Muscle of back (tissue), 3 donors: ENCODE measurements at regions not wholly inside any gene's neighbourhood (a gene's known extent, or its start where the extent isn't known, plus 50 kb on each side); places are given as distances from the start of the nearest gene placed in this dataset.

Source experiments
- DNase-seq, 3 donors: peaks; one replicate each; pipeline versions ENCODE4 v3.0.0 to v3.0.0-alpha.2; 2013

DNA sequence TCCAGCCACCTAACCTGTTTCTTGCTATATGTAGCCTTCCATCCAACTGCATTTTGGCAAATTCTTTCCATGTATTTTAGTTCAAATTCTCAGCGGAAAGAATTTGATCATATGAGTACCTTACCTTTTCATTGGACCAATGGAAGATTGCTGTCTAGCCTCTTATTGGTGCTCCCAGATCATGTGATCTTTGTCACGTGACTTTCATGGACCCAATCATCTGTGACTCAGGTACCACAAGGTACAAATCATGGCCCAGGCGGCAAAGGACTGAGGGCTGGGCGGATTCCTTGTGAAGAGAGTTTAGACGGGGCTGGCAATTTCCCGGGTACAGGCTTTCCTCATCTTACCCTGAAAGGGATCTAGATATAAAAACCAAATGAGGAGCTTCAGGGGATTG lies 85.9 kb upstream of the TBX20 start:
- no peak for DNase-seq

DNA sequence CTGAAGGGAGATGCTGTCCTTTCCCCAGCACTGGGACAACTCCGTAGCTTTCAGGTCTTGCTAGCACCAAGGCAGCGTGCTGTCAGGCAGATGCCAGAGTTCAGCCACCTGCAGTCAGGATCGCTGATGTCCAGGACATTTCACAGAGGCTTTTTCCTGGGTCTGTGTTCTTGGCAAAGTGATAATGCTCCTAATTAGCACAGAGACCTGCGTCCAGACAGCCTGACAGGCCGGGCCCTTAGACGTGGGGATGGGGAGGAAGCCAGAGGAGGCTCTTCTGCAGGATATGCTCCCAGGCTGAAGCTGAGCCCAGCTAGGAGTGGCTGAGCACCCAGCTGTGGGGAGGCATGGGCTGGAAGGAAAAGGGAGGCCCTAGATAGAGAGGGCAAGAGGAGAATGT lies 82.5 kb upstream of the TBX20 start:
- DNase-seq = no peak

DNA sequence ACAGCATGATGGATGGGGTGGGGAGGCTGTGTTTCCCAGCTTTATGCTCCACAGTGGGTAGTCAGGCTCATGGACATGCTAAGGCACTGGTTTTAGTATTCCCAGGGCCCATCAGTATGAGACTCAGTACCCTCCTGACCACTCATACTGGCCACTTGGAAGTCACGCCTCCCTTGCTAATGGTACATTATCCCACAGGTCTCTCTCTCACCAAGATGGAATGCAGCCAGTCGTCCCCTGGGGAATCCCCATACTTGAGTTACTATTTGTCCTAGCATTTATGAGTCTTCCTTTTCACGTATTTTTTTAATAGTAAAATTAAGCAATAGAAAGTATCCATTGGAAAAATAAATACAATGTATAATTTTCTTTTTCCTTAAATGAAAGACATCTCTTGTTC lies 80.6 kb upstream of the TBX20 start:
- DNase-seq = no peak

DNA sequence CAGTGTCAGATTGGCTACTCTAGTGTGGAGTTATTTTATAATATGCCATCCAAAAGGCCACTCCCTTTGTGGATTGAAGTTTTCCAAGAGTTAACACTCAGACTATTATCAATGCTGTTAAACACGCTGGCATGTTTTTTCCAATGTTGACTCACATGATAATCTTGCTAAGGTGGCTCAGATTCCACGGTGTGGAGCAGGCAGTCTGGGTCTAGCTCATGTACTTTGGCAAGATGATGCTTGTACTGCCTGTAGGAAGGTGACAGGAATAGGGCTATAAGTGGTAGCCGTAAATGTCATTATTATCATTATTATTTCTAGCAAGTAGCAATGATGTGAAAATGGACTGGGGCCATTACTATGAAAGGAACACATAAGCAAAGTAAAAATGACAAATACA lies 79.4 kb upstream of the TBX20 start:
- no peak for DNase-seq

DNA sequence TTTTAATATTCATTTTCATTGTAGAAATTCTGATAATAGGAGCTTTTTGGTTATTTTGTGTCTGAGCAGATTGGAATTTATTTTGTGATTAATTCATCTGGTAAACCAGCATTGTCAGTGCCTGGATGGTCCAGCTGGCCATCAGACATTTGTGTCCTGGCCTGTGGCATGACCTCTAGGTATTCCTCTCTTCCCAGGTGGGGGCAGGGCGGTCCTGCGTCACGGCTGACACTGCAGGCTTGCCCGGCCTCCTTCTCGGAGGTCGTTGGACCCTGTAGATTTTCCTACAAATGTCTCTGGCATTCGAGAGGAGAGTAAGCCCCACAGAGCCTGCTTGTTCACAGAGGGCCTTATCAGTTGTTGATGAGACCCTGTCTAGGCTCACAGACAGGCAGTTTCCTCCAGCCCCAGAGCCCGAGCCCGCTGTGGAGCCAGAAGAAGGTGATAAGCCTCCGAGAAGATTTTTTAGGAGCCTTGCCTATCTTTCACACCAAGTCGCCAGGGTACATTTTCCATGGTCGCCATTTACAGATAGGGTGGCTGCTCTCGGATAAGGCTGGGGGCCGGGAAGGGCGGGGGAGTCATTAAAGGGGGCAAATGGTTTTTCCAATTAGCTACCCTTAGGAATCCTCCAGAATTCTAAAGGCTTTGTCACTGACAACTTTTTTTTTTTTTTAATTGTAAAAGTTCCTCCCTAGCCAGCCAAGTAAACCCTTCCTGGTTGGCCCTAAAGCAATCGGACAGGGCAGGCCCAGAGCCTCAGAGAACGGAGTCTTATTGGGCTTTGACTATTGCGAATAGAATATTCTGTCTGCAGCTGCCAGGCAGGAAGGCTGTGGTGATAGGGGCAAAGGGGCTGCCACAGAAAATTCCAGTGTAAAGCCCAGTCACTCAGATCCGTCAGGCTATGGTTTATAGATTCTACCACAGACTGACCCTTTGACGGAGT lies 78.1 kb upstream of the TBX20 start:
- no peak for DNase-seq

DNA sequence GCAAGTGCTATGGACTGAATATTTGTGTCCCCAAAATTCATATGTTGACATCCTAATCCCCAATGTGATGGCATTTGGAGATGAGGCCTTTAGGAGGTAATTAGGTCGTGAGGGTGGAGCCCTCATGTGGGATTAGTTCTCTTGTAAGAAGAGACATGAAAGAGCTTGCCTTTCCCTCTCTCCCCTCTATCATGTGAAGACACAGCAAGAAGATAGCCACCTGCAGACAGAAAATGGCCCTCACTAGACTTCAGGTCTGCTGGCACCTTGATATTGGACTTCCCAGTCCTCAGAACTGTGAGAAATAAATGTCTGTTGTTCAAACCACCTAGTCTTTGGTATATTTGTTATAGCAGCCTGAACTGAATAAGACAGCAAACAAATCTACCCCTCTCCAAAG lies 75.1 kb upstream of the TBX20 start:
- DNase-seq = no peak

DNA sequence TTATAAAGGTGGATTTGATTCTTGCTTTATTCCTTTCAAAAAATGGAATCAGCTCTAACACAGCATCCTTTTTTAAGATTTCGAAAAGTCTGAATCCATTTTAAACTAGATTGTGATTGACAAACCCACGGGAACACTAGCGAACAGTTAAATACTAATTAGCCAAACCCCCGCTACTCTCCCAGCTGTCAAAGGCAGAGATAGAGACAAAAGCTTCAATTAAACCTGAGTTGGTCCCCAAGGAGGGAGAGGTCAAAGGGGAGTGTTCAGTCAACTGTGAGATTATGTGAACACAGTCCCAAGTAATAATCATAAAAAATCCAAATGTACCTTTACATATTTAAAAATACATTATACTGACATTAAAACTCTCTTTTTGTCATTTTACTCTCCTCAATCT lies 65.7 kb upstream of the TBX20 start:
- no peak for DNase-seq

DNA sequence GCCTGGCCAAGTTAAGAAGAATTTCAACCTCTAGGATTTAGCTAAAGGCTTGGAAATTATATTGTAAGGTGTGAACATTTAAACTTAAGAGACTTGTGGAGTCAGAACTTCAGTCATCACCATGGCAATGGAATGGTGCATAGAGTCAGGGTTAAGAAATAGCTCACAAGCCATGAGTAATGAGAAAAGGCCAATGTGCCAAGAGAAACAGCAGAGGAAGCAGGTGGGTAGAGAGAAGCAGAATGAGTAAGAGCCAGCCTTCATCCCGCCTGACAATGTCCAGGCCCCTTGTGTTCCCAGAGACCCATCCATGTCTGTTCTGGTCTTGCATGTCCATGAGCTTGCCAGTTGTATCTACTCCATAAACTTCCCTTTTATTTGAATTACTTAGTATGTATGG lies 62.6 kb upstream of the TBX20 start:
- DNase-seq = no peak

DNA sequence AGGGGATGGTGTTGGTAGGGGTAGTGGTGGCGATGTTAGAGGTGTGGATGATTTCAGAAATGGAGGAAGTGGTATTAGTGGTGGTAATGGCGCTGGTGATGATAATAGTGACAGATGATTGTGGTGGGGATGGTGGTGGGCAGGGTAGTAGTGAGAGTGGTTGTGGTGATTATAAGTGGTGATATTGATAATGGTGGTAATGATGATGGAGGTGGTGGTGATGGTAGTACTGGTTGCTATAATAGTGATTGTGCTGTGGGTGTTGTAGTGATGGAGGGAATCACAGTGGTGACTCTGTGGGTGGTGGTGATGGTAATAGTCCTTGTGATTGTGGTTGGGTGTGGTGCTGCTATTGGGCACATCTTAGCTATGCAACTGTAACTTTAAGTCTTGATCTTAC lies 61.6 kb upstream of the TBX20 start:
- no peak for DNase-seq

DNA sequence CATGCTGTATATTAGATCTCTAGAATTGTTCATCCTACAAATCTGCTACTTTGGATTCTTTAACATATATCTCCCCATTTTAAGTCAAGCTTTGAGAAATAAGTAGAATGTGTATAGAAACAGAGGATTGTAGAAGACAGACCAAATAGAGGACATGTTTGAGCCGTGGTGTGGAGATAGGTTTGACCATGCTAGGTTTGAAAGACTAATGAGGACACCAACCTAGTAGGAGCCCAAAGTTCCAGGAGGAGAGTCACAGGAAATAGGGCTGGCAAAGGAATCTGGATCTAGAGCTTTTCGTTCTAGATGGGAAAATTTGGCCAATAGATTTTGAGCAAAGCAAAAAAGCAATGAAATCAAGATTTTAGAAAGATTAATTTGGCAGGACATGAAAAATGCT lies 60.5 kb upstream of the TBX20 start:
- no peak for DNase-seq

DNA sequence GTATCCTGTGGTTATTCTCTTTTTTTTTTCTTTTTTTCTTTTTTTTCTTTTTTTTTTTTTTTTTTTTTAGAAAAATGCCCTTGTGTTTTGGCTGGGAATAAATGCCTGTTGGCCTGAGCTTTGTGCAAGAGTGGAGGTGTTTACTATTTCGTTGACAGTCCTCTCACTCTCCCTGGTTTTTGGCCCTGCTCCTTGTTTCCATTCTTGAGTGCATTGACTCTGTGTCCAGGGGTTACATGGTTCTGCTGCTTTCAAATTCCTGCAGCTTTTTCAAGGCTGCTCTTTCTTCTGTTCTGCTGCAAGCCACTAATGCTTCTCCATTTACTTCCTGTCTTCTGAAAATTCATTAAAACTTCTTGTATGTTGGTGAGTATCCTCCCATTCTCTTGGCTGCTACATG lies 59.7 kb upstream of the TBX20 start:
- no peak for DNase-seq
